K562 (cell line): ENCODE measurements at regions not wholly inside any gene's neighbourhood (a gene's known extent, or its start where the extent isn't known, plus 50 kb on each side); places are given as distances from the start of the nearest gene placed in this dataset.

Experiments used
- ATAC-seq: fragments of 200-7000 bp; cut with Tn5 transposase; 3 replicates; pipeline ENCODE4 v1.9.1; 2020; ENCODE audit warnings: moderate library complexity
- BruUV-seq: library from RNA; stranded (reverse); fragments of 400-500 nt; replicated peaks from 2 replicates; lab custom pipeline; 2021; lab: Mats Ljungman, UMichigan
- CTCF ChIA-PET: fragments of 300-600 bp; formaldehyde crosslinking; extraction: SDS; loops from one replicate; lab custom pipeline; 2021; ENCODE audit warnings: low intra/inter-chr PET ratio; lab: Yijun Ruan, JAX
- POLR2A ChIA-PET: fragments of 300-600, 350-650 bp; sonication (Branson Sonifier 250); formaldehyde crosslinking; extraction: SDS; loops from one replicate; lab custom pipeline; 2021; ENCODE audit warnings: antibody characterized with exemption, inconsistent platforms; lab: Yijun Ruan, JAX
- DNase-seq, 4 experiments: peaks; one replicate each; pipeline versions ENCODE4 v3.0.0 to v3.0.0-alpha.2; 2011 to 2018; ENCODE audit warnings: low spot score in 3 of 4, mixed read lengths in 3 of 4; ENCODE audit errors: extremely low read depth in 1 of 4
- FAIRE-seq: peaks from 2 replicates; lab custom pipeline; 2011; peaks lifted over from hg19 to GRCh38; lab: Jason Lieb, UNC
- H2AFZ ChIP-seq: 2 replicates; pipeline ENCODE4 v1.6.0; 2011; ENCODE audit warnings: low read depth, low read length, control low read depth, inconsistent platforms
- H3K27ac ChIP-seq: fragments of 200-600 bp; 3 replicates; pipeline ENCODE4 v1.8.0; 2011; ENCODE audit warnings: low read depth, mild to moderate bottlenecking, control low read depth, inconsistent platforms, low read length, moderate library complexity, mixed read lengths; ENCODE audit errors: extremely low read depth
- H3K27me3 ChIP-seq, 2 experiments: fragments of 300-600 bp in 1 of 2; 2 replicates in 1 of 2; 3 replicates in 1 of 2; pipeline versions ENCODE4 v1.6.0 to v1.8.0; 2011; ENCODE audit warnings: inconsistent platforms in 2 of 2, low read length in 2 of 2, mild to moderate bottlenecking in 1 of 2, mixed read lengths in 1 of 2, moderate library complexity in 1 of 2; ENCODE audit not compliant: control insufficient read depth in 2 of 2, insufficient read depth in 2 of 2
- H3K36me3 ChIP-seq: fragments of 300-600 bp; 3 replicates; pipeline ENCODE4 v1.8.0; 2011; ENCODE audit warnings: mild to moderate bottlenecking, low read length, inconsistent platforms; ENCODE audit not compliant: control insufficient read depth, insufficient read depth
- H3K4me1 ChIP-seq, 2 experiments: fragments of 200-600 bp in 1 of 2; replicated peaks in 1 of 2; 2 replicates in 1 of 2; 3 replicates in 1 of 2; pipeline versions ENCODE4 v1.5.1 to v1.8.0; 2011; ENCODE audit warnings: inconsistent platforms in 2 of 2, low read length in 2 of 2, mild to moderate bottlenecking in 1 of 2, mixed read lengths in 1 of 2, moderate library complexity in 1 of 2; ENCODE audit not compliant: control insufficient read depth in 2 of 2, insufficient read depth in 2 of 2
- H3K4me2 ChIP-seq: 2 replicates; pipeline ENCODE4 v1.6.1; 2011; ENCODE audit warnings: low read length, control low read depth, inconsistent platforms, mixed read lengths; ENCODE audit not compliant: insufficient read depth
- H3K4me3 ChIP-seq: fragments of 200-600 bp; sonication (generic), shearing (Covaris generic); 2 replicates; pipeline ENCODE4 v1.5.1; 2016; ENCODE audit warnings: control low read depth, inconsistent platforms
- H3K79me2 ChIP-seq: fragments of 200-600 bp; 3 replicates; pipeline ENCODE4 v1.8.0; 2011; ENCODE audit warnings: low read length, inconsistent platforms; ENCODE audit not compliant: control insufficient read depth, insufficient read depth
- H3K9ac ChIP-seq, 2 experiments: 2 replicates each; pipeline versions ENCODE4 v1.6.0 to v1.6.1; 2011; ENCODE audit warnings: low read depth in 2 of 2, low read length in 2 of 2, control low read depth in 1 of 2, inconsistent platforms in 1 of 2, mild to moderate bottlenecking in 1 of 2, mixed read lengths in 1 of 2; ENCODE audit not compliant: insufficient read depth in 1 of 2
- H3K9me1 ChIP-seq: one replicate; pipeline ENCODE4 v1.6.0; 2011; ENCODE audit warnings: inconsistent platforms, mild to moderate bottlenecking, low read length, moderate library complexity; ENCODE audit not compliant: control insufficient read depth, insufficient read depth
- H3K9me3 ChIP-seq: replicated peaks from 2 replicates; pipeline ENCODE4 v1.5.1; 2011; ENCODE audit warnings: low read depth, low read length, inconsistent platforms; ENCODE audit not compliant: control insufficient read depth, insufficient read depth
- H4K20me1 ChIP-seq: replicated peaks from 2 replicates; pipeline ENCODE4 v1.6.1; 2011; ENCODE audit warnings: low read length, inconsistent platforms, mixed read lengths; ENCODE audit not compliant: control insufficient read depth, insufficient read depth
- CBX5 ChIP-seq: IDR thresholded peaks from 2 replicates; pipeline ENCODE4 v1.6.1; 2014; ENCODE audit warnings: low read depth, borderline replicate concordance
- CHD4 ChIP-seq: fragments of 200-600 bp; sonication (generic); IDR thresholded peaks from 3 replicates; pipeline ENCODE4 v1.6.1; 2012; ENCODE audit warnings: low read depth, mild to moderate bottlenecking, mixed read lengths, low read length, inconsistent platforms; ENCODE audit not compliant: insufficient read depth, insufficient replicate concordance, poor library complexity, severe bottlenecking
- CREBBP ChIP-seq: IDR thresholded peaks from one replicate; pipeline ENCODE4 v1.6.1; 2012; ENCODE audit warnings: low read depth, mild to moderate bottlenecking, control low read depth, inconsistent platforms, low read length
- PYGO2 ChIP-seq: fragments of 450-650 bp; IDR thresholded peaks from 2 replicates; pipeline ENCODE4 v1.6.1; 2016; ENCODE audit warnings: mild to moderate bottlenecking, missing genetic modification characterization, moderate library complexity, missing compliant biosample characterization
- RB1 ChIP-seq: fragments of 450-650 bp; IDR thresholded peaks from 2 replicates; pipeline ENCODE4 v1.6.1; 2017; ENCODE audit warnings: low read depth, mild to moderate bottlenecking
- RHOXF2B ChIP-seq: fragments of 250-450 bp; sonication (Bioruptor Pico); conservative IDR thresholded peaks from 2 replicates; pipeline ENCODE4 v1.5.1; 2021
- TEAD4 ChIP-seq, 2 experiments: sonication (generic) in 1 of 2; formaldehyde crosslinking in 1 of 2; IDR thresholded peaks; 2 replicates each; pipeline versions ENCODE4 v1.6.1 to v1.8.0; 2012 to 2022; ENCODE audit warnings: borderline replicate concordance in 1 of 2, inconsistent platforms in 1 of 2, low read length in 1 of 2, mild to moderate bottlenecking in 1 of 2, missing genetic modification reagents in 1 of 2
- THAP12 ChIP-seq: fragments of 250-450 bp; sonication (Bioruptor Pico); IDR thresholded peaks from 2 replicates; pipeline ENCODE4 v1.9.0; 2021; ENCODE audit warnings: mild to moderate bottlenecking, inconsistent platforms
- ZNF12 ChIP-seq: sonication (generic); formaldehyde crosslinking; IDR thresholded peaks from 2 replicates; pipeline ENCODE4 v1.4.0; 2020; ENCODE audit warnings: mild to moderate bottlenecking, missing genetic modification reagents
- ZSCAN29 ChIP-seq: fragments of 450-650 bp; IDR thresholded peaks from 2 replicates; pipeline ENCODE4 v1.6.1; 2017
- WGBS: fragments of 100-300 bp; shearing (Covaris generic); methylation state at CpG from one replicate; pipeline ENCODE4 v1.1.6; 2016; ENCODE audit warnings: low coverage, mixed read lengths; ENCODE audit not compliant: insufficient coverage; ENCODE audit errors: missing lambda C conversion rate; 5-methylcytosine and 5-hydroxymethylcytosine counted together
- in situ Hi-C: fragments of 300-500 bp; cut with MboI; formaldehyde crosslinking; loops from 4 replicates; pipeline ENCODE4 v1.15.0; 2018; ENCODE audit warnings: inconsistent platforms, mixed read lengths
- intact Hi-C: fragments of 100-400 bp; cut with micrococcal nuclease; formaldehyde crosslinking; loops from 2 replicates; pipeline ENCODE4 v1.14.2; 2022
- TF ChIP-seq, protein P1 (sequence below): fragments of 250-450 bp; sonication (Bioruptor Pico); IDR thresholded peaks from 2 replicates; pipeline ENCODE4 v1.5.0; 2021
- TF ChIP-seq, protein P2 (sequence below): fragments of 450-650 bp; IDR thresholded peaks from 2 replicates; pipeline ENCODE4 v1.6.1; 2016; ENCODE audit warnings: antibody characterized with exemption

DNA sequence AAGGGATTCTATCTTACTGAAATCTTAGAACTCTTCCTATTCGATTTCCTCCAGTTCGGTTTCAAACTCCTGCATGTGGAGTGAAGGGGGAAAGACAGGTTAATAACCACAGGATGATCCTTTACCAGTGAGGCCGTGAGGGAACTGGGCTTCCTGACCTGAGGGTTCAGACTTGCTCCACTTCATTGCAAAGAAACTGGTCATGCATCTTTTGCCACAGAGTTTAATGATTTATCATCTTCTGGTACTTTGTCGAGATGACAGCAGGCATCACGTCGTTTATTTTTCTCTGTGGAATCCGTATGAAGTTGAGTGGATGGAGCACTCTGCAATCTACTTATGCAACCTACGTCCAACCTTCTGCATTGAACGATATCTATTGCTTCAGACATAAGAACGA is 145.9 kb upstream of the NLGN4X start (continued):
- TF ChIP-seq, protein P1, sequence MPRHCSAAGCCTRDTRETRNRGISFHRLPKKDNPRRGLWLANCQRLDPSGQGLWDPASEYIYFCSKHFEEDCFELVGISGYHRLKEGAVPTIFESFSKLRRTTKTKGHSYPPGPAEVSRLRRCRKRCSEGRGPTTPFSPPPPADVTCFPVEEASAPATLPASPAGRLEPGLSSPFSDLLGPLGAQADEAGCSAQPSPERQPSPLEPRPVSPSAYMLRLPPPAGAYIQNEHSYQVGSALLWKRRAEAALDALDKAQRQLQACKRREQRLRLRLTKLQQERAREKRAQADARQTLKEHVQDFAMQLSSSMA = no peak
- TF ChIP-seq PYGO2 (no peak), RB1 (no peak), ZNF12 (CRISPR knock-in tag) (no peak), CBX5 (no peak), CHD4 (no peak), ZSCAN29 (no peak)

DNA sequence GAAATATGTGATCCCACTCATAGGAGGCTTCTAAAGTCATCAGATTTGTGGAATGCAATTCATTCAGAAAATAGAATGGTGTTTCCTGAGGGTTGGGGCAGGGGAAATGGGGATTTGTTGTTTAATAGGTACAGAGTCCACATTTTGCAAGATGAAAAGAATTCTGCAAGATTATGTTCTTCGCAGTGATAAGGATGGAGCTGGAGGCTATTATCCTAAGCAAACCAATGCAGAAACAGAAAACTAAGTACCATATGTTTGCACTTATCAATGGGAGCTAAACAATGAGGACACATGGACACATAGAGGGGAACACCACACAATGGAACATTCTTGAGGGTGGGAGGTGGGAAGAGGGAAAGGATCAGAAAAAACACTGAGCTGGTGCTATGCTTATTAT is 144.3 kb upstream of the NLGN4X start:
- Histone ChIP-seq H3K4me1 (no peaks in the 10 kb centered on the region), H3K9ac (no peak overlapping the region), H2AFZ (no peak overlapping the region), H3K4me2 (no peak overlapping the region), H3K4me3 (no peak overlapping the region)
- WGBS = 13% methylated on average over 1 of the region's 1 CpG
- CTCF ChIA-PET = no interaction called here
- no TSS peak for BruUV-seq
- TF ChIP-seq CREBBP (no peak), TEAD4 (IDR thresholded peaks at IDR 0.05; ENCODE audit: low read length) (no peak), TEAD4 (CRISPR knock-in tag; IDR thresholded peaks at IDR 0.05; ENCODE audit: borderline replicate concordance) (no peak), RHOXF2B (CRISPR knock-in tag) (no peak), THAP12 (no peak)
- TF ChIP-seq, protein P2, sequence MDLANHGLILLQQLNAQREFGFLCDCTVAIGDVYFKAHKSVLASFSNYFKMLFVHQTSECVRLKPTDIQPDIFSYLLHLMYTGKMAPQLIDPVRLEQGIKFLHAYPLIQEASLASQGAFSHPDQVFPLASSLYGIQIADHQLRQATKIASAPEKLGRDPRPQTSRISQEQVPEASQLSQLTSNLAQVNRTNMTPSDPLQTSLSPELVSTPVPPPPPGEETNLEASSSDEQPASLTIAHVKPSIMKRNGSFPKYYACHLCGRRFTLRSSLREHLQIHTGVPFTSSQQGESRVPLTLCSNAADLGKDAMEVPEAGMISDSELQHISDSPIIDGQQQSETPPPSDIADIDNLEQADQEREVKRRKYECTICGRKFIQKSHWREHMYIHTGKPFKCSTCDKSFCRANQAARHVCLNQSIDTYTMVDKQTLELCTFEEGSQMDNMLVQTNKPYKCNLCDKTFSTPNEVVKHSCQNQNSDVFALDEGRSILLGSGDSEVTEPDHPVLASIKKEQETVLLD = no peak
- TF ChIP-seq, all 486 proteins: peak for 0
- in situ Hi-C loops (no loop called here), intact Hi-C loops (no loop called here)
- H3K27me3 ChIP-seq = no peaks in the 10 kb centered on the region
- no peaks in the 10 kb centered on the region for H3K9me3 ChIP-seq
- DNase-seq (no peak), FAIRE-seq (no peak), ATAC-seq (no peak)
- no peaks in the 10 kb centered on the region for H3K9me1 ChIP-seq
- no peaks in the 10 kb centered on the region for H3K36me3 ChIP-seq
- no peak overlapping the region for H3K27ac ChIP-seq
- H3K79me2 ChIP-seq = no peaks in the 10 kb centered on the region
- no peaks in the 10 kb centered on the region for H4K20me1 ChIP-seq
- POLR2A ChIA-PET = no interaction called here
